SK-N-SH (cell line): ENCODE measurements at regions not wholly inside any gene's neighbourhood (a gene's known extent, or its start where the extent isn't known, plus 50 kb on each side); places are given as distances from the start of the nearest gene placed in this dataset.

Experiments
- CTCF ChIA-PET: fragments of 300-600, 350-600 bp; formaldehyde crosslinking; extraction: SDS; loops from one replicate; lab custom pipeline; 2021; lab: Yijun Ruan, JAX
- POLR2A ChIA-PET: fragments of 350-600 bp; sonication (Branson Sonifier 250); formaldehyde crosslinking; extraction: SDS; loops from one replicate; lab custom pipeline; 2020; ENCODE audit warnings: antibody characterized with exemption, inconsistent platforms; lab: Yijun Ruan, JAX
- DNase-seq: peaks from one replicate; pipeline ENCODE4 v3.0.0; 2012
- H2AFZ ChIP-seq: fragments of 200-600 bp; sonication (generic); 2 replicates; pipeline ENCODE4 v1.8.1; 2016; ENCODE audit warnings: antibody characterized with exemption, mild to moderate bottlenecking, low read depth
- H3F3A ChIP-seq: fragments of 200-600 bp; sonication (generic); replicated peaks from 2 replicates; pipeline ENCODE3; 2016; ENCODE audit warnings: antibody characterized with exemption, mild to moderate bottlenecking; ENCODE audit not compliant: insufficient read depth
- H3K27ac ChIP-seq, 2 experiments: fragments of 200-500 bp in 1 of 2; fragments of 200-600 bp in 1 of 2; sonication (Bioruptor generic) in 1 of 2; sonication (generic), shearing (Covaris generic) in 1 of 2; 2 replicates each; pipeline versions ENCODE4 v1.5.1 to v1.6.1; 2014 to 2016; ENCODE audit warnings: low read depth in 2 of 2, inconsistent platforms in 1 of 2, low read length in 1 of 2, mild to moderate bottlenecking in 1 of 2, mixed read lengths in 1 of 2
- H3K27me3 ChIP-seq: fragments of 200-600 bp; sonication (generic), shearing (Covaris generic); 2 replicates; pipeline ENCODE4 v1.6.1; 2016; ENCODE audit warnings: mixed run types; ENCODE audit not compliant: insufficient read depth
- H3K36me3 ChIP-seq, 2 experiments: fragments of 200-500 bp in 1 of 2; fragments of 200-600 bp in 1 of 2; sonication (Bioruptor generic) in 1 of 2; sonication (generic) in 1 of 2; replicated peaks in 1 of 2; 2 replicates each; pipeline versions ENCODE3 to v1.5.1; 2014 to 2016; ENCODE audit warnings: low read length in 1 of 2, mild to moderate bottlenecking in 1 of 2; ENCODE audit not compliant: insufficient read depth in 2 of 2, control insufficient read depth in 1 of 2
- H3K4me1 ChIP-seq, 2 experiments: fragments of 200-500 bp in 1 of 2; fragments of 200-600 bp in 1 of 2; sonication (Bioruptor generic) in 1 of 2; sonication (generic), shearing (Covaris generic) in 1 of 2; 2 replicates each; pipeline versions ENCODE4 v1.5.1 to v1.6.1; 2014 to 2016; ENCODE audit warnings: low read depth in 1 of 2, low read length in 1 of 2, mixed run types in 1 of 2; ENCODE audit not compliant: insufficient read depth in 2 of 2, control insufficient read depth in 1 of 2
- H3K4me2 ChIP-seq: fragments of 200-600 bp; sonication (generic), shearing (Covaris generic); 2 replicates; pipeline ENCODE4 v1.6.1; 2017; ENCODE audit warnings: mixed run types
- H3K4me3 ChIP-seq, 2 experiments: fragments of 200-500 bp in 1 of 2; fragments of 200-600 bp in 1 of 2; sonication (Bioruptor generic) in 1 of 2; sonication (generic), shearing (Covaris generic) in 1 of 2; 2 replicates each; pipeline versions ENCODE4 v1.5.1 to v1.8.1; 2014 to 2016; ENCODE audit warnings: low read depth in 2 of 2, inconsistent platforms in 1 of 2, low read length in 1 of 2, mild to moderate bottlenecking in 1 of 2, mixed read lengths in 1 of 2, moderate library complexity in 1 of 2
- H3K79me2 ChIP-seq: fragments of 200-600 bp; sonication (generic); 2 replicates; pipeline ENCODE4 v1.8.1; 2017; ENCODE audit warnings: mild to moderate bottlenecking; ENCODE audit not compliant: insufficient read depth
- H3K9ac ChIP-seq: fragments of 200-600 bp; sonication (generic); 2 replicates; pipeline ENCODE4 v1.6.1; 2017; ENCODE audit warnings: mixed run types
- H3K9me2 ChIP-seq: fragments of 200-600 bp; sonication (generic); 2 replicates; pipeline ENCODE4 v1.6.1; 2017; ENCODE audit warnings: mixed run types
- H3K9me3 ChIP-seq: fragments of 200-600 bp; sonication (generic); 2 replicates; pipeline ENCODE4 v1.6.1; 2017; ENCODE audit warnings: mixed run types, mild to moderate bottlenecking, moderate library complexity
- H4K20me1 ChIP-seq: fragments of 200-600 bp; sonication (generic); 2 replicates; pipeline ENCODE4 v1.6.1; 2017; ENCODE audit warnings: mild to moderate bottlenecking, mixed run types; ENCODE audit not compliant: insufficient read depth
- CHD2 ChIP-seq: fragments of 150-350 bp; IDR thresholded peaks from 2 replicates; pipeline ENCODE4 v1.6.1; 2018; ENCODE audit warnings: low read length; ENCODE audit not compliant: partially characterized antibody
- EZH2phosphoT487 ChIP-seq: fragments of 200-600 bp; sonication (generic); IDR thresholded peaks from 2 replicates; pipeline ENCODE4 v1.6.1; 2017; ENCODE audit warnings: low read depth, mixed run types, mild to moderate bottlenecking, antibody characterized with exemption, moderate library complexity, borderline replicate concordance
- FOSL2 ChIP-seq: IDR thresholded peaks from 2 replicates; pipeline ENCODE4 v1.4.0; 2012; ENCODE audit warnings: low read depth, mild to moderate bottlenecking, moderate library complexity, borderline replicate concordance
- FOXJ3 ChIP-seq: sonication (generic); formaldehyde crosslinking; IDR thresholded peaks from 2 replicates; pipeline ENCODE4 v1.5.1; 2020; ENCODE audit warnings: mild to moderate bottlenecking, missing genetic modification reagents
- GATA2 ChIP-seq: sonication (generic); formaldehyde crosslinking; IDR thresholded peaks from 2 replicates; pipeline ENCODE4 v1.5.0; 2020; ENCODE audit warnings: mild to moderate bottlenecking, missing genetic modification reagents
- JUND ChIP-seq: IDR thresholded peaks from 2 replicates; pipeline ENCODE4 v1.4.0; 2012
- MEF2A ChIP-seq: IDR thresholded peaks from 2 replicates; pipeline ENCODE4 v1.4.0; 2012; ENCODE audit warnings: low read depth, borderline replicate concordance
- NFIC ChIP-seq: IDR thresholded peaks from 2 replicates; pipeline ENCODE4 v1.4.0; 2012; ENCODE audit warnings: borderline replicate concordance
- POLR2AphosphoS5 ChIP-seq: IDR thresholded peaks from 2 replicates; pipeline ENCODE4 v1.6.1; 2012; ENCODE audit warnings: low read depth, low read length
- RAD21 ChIP-seq: IDR thresholded peaks from 2 replicates; pipeline ENCODE4 v1.6.1; 2012; ENCODE audit warnings: mild to moderate bottlenecking, low read length
- SIN3A ChIP-seq: IDR thresholded peaks from 2 replicates; pipeline ENCODE4 v1.6.1; 2012; ENCODE audit warnings: low read depth, mild to moderate bottlenecking, low read length, moderate library complexity, borderline replicate concordance
- TAF1 ChIP-seq: IDR thresholded peaks from 2 replicates; pipeline ENCODE4 v1.6.1; 2012; ENCODE audit warnings: low read depth, mild to moderate bottlenecking, low read length, moderate library complexity, borderline replicate concordance
- YY1 ChIP-seq: IDR thresholded peaks from 2 replicates; pipeline ENCODE4 v1.4.0; 2012; ENCODE audit warnings: low read depth, mild to moderate bottlenecking
- WGBS: methylation state at CpG from one replicate; pipeline ENCODE4 v1.1.6; 2017; ENCODE audit warnings: low lambda C conversion rate; 5-methylcytosine and 5-hydroxymethylcytosine counted together
- TF ChIP-seq, protein P1 (sequence below): IDR thresholded peaks from 2 replicates; pipeline ENCODE4 v1.4.0; 2012; ENCODE audit warnings: low read depth, borderline replicate concordance
- TF ChIP-seq, protein P2 (sequence below): IDR thresholded peaks from 2 replicates; pipeline ENCODE4 v1.4.0; 2012; ENCODE audit warnings: low read depth, borderline replicate concordance
- TF ChIP-seq, protein P3 (sequence below): fragments of 200-600 bp; sonication (generic); IDR thresholded peaks from 2 replicates; pipeline ENCODE4 v1.6.1; 2017; ENCODE audit warnings: antibody characterized with exemption, mild to moderate bottlenecking, moderate library complexity
- TF ChIP-seq, protein P4 (sequence below): IDR thresholded peaks from 2 replicates; pipeline ENCODE4; 2012
- TF ChIP-seq, protein P5 (sequence below): IDR thresholded peaks from 2 replicates; pipeline ENCODE4 v1.4.0; 2012; ENCODE audit warnings: low read depth

DNA sequence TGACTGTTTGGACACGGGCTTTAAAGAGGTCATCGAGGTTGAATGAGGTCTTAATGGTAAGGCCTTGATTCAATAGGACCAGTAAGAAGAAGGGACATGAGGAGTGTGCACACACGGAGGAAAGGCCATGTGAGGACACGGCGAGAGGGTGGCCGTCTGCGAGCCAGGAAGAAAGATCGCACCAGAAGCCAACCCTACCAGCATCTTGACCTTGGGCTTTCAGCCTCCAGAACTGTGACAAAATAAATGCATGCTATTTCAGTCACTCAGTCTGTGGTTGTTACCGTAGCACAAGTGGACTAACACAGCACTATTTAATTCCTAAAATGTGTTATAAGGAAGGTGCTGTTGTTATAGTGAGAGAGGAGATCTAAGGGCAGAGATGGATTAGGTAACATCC lies 468.6 kb upstream of the FAT1 start:
- Histone ChIP-seq H3K9me3 (no peaks in the 10 kb centered on the region), H3K79me2 (no peaks in the 10 kb centered on the region), H3F3A (no peaks in the 10 kb centered on the region), H3K27me3 (no peaks in the 10 kb centered on the region), H3K9me2 (no peaks in the 10 kb centered on the region), H3K36me3 (no peaks in the 10 kb centered on the region), H3K9ac (no peak overlapping the region), H3K4me3 (no peak overlapping the region), H4K20me1 (no peaks in the 10 kb centered on the region), H2AFZ (no peak overlapping the region), H3K4me1 (no peaks in the 10 kb centered on the region), H3K27ac (no peak overlapping the region), H3K4me2 (no peak overlapping the region)
- POLR2A ChIA-PET = no interaction called here
- DNase-seq = no peak
- CTCF ChIA-PET = no interaction called here
- 42% methylated on average over 9 of the region's 9 CpGs for WGBS
- TF ChIP-seq, protein P1, sequence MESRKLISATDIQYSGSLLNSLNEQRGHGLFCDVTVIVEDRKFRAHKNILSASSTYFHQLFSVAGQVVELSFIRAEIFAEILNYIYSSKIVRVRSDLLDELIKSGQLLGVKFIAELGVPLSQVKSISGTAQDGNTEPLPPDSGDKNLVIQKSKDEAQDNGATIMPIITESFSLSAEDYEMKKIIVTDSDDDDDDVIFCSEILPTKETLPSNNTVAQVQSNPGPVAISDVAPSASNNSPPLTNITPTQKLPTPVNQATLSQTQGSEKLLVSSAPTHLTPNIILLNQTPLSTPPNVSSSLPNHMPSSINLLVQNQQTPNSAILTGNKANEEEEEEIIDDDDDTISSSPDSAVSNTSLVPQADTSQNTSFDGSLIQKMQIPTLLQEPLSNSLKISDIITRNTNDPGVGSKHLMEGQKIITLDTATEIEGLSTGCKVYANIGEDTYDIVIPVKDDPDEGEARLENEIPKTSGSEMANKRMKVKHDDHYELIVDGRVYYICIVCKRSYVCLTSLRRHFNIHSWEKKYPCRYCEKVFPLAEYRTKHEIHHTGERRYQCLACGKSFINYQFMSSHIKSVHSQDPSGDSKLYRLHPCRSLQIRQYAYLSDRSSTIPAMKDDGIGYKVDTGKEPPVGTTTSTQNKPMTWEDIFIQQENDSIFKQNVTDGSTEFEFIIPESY = no peak
- TF ChIP-seq JUND (no peak), YY1 (no peak), CHD2 (no peak), NFIC (no peak), GATA2 (CRISPR knock-in tag) (no peak), FOXJ3 (CRISPR knock-in tag) (no peak), SIN3A (no peak)
- TF ChIP-seq, protein P2, sequence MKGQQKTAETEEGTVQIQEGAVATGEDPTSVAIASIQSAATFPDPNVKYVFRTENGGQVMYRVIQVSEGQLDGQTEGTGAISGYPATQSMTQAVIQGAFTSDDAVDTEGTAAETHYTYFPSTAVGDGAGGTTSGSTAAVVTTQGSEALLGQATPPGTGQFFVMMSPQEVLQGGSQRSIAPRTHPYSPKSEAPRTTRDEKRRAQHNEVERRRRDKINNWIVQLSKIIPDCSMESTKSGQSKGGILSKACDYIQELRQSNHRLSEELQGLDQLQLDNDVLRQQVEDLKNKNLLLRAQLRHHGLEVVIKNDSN = no peak
- TF ChIP-seq, protein P3, sequence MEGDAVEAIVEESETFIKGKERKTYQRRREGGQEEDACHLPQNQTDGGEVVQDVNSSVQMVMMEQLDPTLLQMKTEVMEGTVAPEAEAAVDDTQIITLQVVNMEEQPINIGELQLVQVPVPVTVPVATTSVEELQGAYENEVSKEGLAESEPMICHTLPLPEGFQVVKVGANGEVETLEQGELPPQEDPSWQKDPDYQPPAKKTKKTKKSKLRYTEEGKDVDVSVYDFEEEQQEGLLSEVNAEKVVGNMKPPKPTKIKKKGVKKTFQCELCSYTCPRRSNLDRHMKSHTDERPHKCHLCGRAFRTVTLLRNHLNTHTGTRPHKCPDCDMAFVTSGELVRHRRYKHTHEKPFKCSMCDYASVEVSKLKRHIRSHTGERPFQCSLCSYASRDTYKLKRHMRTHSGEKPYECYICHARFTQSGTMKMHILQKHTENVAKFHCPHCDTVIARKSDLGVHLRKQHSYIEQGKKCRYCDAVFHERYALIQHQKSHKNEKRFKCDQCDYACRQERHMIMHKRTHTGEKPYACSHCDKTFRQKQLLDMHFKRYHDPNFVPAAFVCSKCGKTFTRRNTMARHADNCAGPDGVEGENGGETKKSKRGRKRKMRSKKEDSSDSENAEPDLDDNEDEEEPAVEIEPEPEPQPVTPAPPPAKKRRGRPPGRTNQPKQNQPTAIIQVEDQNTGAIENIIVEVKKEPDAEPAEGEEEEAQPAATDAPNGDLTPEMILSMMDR = no peak
- TF ChIP-seq, protein P4, sequence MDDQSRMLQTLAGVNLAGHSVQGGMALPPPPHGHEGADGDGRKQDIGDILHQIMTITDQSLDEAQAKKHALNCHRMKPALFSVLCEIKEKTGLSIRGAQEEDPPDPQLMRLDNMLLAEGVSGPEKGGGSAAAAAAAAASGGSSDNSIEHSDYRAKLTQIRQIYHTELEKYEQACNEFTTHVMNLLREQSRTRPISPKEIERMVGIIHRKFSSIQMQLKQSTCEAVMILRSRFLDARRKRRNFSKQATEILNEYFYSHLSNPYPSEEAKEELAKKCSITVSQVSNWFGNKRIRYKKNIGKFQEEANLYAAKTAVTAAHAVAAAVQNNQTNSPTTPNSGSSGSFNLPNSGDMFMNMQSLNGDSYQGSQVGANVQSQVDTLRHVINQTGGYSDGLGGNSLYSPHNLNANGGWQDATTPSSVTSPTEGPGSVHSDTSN = no peak

DNA sequence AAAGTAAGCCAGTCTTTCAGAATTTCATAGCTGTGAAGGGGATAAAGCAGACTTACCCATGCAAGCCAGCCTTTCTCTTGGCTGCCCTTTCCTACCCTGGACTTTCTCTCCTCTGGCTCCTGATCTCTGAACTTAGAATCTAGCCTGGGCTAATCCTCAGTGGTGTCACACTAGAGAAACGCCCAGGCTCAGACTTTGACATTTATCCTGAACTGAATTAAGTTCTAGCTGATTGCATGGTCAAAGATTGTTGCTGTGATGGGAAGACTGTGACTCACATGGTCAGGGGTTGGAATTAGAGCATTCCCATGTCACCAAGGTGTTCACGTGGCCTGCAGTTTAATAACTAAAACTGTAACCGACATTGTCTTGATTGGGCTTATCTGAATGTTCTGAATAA lies 469.5 kb upstream of the FAT1 start:
- Histone ChIP-seq H3K27ac (no peak overlapping the region), H3K4me3 (no peak overlapping the region), H3K9me3 (0 out of 2 replicates have a peak, but pooled peaks cover 3% of the 10 kb centered on the region), H3K4me1 (no peaks in the 10 kb centered on the region), H3K4me2 (no peak overlapping the region), H2AFZ (no peak overlapping the region), H3K9me2 (no peaks in the 10 kb centered on the region), H3K79me2 (no peaks in the 10 kb centered on the region), H3K27me3 (no peaks in the 10 kb centered on the region), H3K36me3 (no peaks in the 10 kb centered on the region), H4K20me1 (no peaks in the 10 kb centered on the region), H3K9ac (no peak overlapping the region), H3F3A (no peaks in the 10 kb centered on the region)
- ChIA-PET POLR2A (no interaction called here), CTCF (no interaction called here)
- no peak for DNase-seq
- 10% methylated on average over 2 of the region's 3 CpGs for WGBS
- TF ChIP-seq TAF1 (no peak), YY1 (no peak), MEF2A (no peak), FOSL2 (no peak), RAD21 (no peak), POLR2AphosphoS5 (no peak), EZH2phosphoT487 (no peak), FOXJ3 (CRISPR knock-in tag) (no peak)
- TF ChIP-seq, protein P5, sequence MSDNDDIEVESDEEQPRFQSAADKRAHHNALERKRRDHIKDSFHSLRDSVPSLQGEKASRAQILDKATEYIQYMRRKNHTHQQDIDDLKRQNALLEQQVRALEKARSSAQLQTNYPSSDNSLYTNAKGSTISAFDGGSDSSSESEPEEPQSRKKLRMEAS = no peak
